ENCODE measurements at regions not wholly inside any gene's neighbourhood (a gene's known extent, or its start where the extent isn't known, plus 50 kb on each side); places are given as distances from the start of the nearest gene placed in this dataset.

- Histone ChIP-seq H3K36me3 (ENCODE audit: control insufficient read depth in 2 of 3, insufficient read depth in 3 of 3, low read length in 3 of 3) (no peaks in the 10 kb centered on the region), H3K9me3 (ENCODE audit: control insufficient read depth in 2 of 3, insufficient read depth in 1 of 3, low read length in 3 of 3) (no peaks in the 10 kb centered on the region), H3K9ac (ENCODE audit: low read length in 3 of 3) (no peak overlapping the region), H3K4me3 (ENCODE audit: low read length in 3 of 3) (no peak overlapping the region), H3K27me3 (ENCODE audit: control insufficient read depth, insufficient read depth, low read length) (no peaks in the 10 kb centered on the region), H3K4me1 (ENCODE audit: control insufficient read depth in 2 of 3, insufficient read depth in 2 of 3, low read depth in 1 of 3, low read length in 3 of 3) (peaks cover 0 to 13% (median 0%) of the 10 kb centered on the region in 3 donors), H3K27ac (ENCODE audit: low read depth in 2 of 2, low read length in 2 of 2) (no peak overlapping the region)
- intact Hi-C loops (cut with DNase I), result no loop called here
- DNase-seq, result no peak
- TF ChIP-seq, protein P1, sequence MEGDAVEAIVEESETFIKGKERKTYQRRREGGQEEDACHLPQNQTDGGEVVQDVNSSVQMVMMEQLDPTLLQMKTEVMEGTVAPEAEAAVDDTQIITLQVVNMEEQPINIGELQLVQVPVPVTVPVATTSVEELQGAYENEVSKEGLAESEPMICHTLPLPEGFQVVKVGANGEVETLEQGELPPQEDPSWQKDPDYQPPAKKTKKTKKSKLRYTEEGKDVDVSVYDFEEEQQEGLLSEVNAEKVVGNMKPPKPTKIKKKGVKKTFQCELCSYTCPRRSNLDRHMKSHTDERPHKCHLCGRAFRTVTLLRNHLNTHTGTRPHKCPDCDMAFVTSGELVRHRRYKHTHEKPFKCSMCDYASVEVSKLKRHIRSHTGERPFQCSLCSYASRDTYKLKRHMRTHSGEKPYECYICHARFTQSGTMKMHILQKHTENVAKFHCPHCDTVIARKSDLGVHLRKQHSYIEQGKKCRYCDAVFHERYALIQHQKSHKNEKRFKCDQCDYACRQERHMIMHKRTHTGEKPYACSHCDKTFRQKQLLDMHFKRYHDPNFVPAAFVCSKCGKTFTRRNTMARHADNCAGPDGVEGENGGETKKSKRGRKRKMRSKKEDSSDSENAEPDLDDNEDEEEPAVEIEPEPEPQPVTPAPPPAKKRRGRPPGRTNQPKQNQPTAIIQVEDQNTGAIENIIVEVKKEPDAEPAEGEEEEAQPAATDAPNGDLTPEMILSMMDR (IDR thresholded peaks at IDR 0.05; ENCODE audit: borderline replicate concordance, extremely low read depth, insufficient read depth), result no peak
- FAIRE-seq, result no peak
Observed at GRCh38 chr20:23255106-23255505, 95.5 kb upstream of the NXT1 start.

DNA sequence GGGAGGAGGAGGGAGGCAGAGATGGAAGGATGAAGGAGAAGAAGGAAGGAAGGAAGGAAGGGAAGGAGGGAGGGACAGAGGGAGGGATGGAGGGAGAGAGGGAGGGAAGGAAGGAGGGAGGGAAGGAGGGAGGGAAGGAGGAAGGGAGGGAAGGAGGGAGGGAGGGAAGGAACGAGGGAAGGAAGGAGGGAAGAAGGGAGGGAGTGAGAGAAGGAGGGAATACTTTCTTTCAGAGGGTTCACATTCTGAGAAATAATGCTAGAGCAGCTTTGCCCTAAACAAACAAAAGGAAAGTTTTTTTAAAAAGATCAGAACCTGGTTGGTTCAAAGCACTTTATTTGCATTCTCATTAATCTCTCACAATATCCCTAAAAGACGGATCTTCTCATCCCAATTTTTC, 96.1 kb upstream of the NXT1 start:
- TF ChIP-seq, protein P1 (IDR thresholded peaks at IDR 0.05; ENCODE audit: borderline replicate concordance, extremely low read depth, insufficient read depth), result no peak
- intact Hi-C loops (cut with DNase I), result no loop called here
- no peak for DNase-seq
- H3K36me3 ChIP-seq (ENCODE audit: control insufficient read depth in 2 of 3, insufficient read depth in 3 of 3, low read length in 3 of 3), result no peaks in the 10 kb centered on the region
- no peak for FAIRE-seq
- no peak overlapping the region for H3K9ac ChIP-seq (ENCODE audit: low read length in 3 of 3)
- no peak overlapping the region for H3K4me3 ChIP-seq (ENCODE audit: low read length in 3 of 3)
- H3K27ac ChIP-seq (ENCODE audit: low read depth in 2 of 2, low read length in 2 of 2), result no peak overlapping the region
- no peaks in the 10 kb centered on the region for H3K9me3 ChIP-seq (ENCODE audit: control insufficient read depth in 2 of 3, insufficient read depth in 1 of 3, low read length in 3 of 3)
- no peaks in the 10 kb centered on the region for H3K27me3 ChIP-seq (ENCODE audit: control insufficient read depth, insufficient read depth, low read length)
- H3K4me1 ChIP-seq (ENCODE audit: control insufficient read depth in 2 of 3, insufficient read depth in 2 of 3, low read depth in 1 of 3, low read length in 3 of 3), result peaks cover 0 to 13% (median 0%) of the 10 kb centered on the region in 3 donors

GRCh38 chr20:23254034-23254433, 96.6 kb upstream of the NXT1 start:
- no peak overlapping the region for H3K27ac ChIP-seq (ENCODE audit: low read depth in 2 of 2, low read length in 2 of 2)
- intact Hi-C loops (cut with DNase I), result no loop called here
- H3K4me3 ChIP-seq (ENCODE audit: low read length in 3 of 3), result no peak overlapping the region
- no peak overlapping the region for H3K9ac ChIP-seq (ENCODE audit: low read length in 3 of 3)
- no peaks in the 10 kb centered on the region for H3K9me3 ChIP-seq (ENCODE audit: control insufficient read depth in 2 of 3, insufficient read depth in 1 of 3, low read length in 3 of 3)
- H3K36me3 ChIP-seq (ENCODE audit: control insufficient read depth in 2 of 3, insufficient read depth in 3 of 3, low read length in 3 of 3), result no peaks in the 10 kb centered on the region
- FAIRE-seq, result no peak
- no peak for DNase-seq
- H3K27me3 ChIP-seq (ENCODE audit: control insufficient read depth, insufficient read depth, low read length), result no peaks in the 10 kb centered on the region
- peaks cover 0 to 13% (median 0%) of the 10 kb centered on the region in 3 donors for H3K4me1 ChIP-seq (ENCODE audit: control insufficient read depth in 2 of 3, insufficient read depth in 2 of 3, low read depth in 1 of 3, low read length in 3 of 3)
- TF ChIP-seq, protein P1 (IDR thresholded peaks at IDR 0.05; ENCODE audit: borderline replicate concordance, extremely low read depth, insufficient read depth), result no peak

DNA sequence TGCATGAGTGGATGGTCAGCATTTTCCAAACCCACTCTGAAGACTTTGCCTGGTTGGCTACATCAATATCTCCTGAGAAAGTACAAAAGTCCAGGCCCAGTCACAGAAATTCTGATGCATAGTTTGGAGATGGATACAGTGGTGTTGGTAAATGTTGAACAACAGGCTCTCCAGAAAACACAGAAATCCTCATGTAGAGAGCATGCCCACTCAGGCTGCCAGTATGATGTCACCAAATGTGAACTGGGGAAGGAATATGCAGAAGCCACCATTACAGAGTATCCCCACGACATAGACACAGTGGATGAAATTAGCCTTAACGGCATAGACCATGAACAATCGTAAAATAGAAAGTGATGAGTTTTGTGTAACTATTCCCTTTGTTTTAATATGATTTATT, 97.1 kb upstream of the NXT1 start:
- H3K9ac ChIP-seq (ENCODE audit: low read length in 3 of 3), result no peak overlapping the region
- no peak overlapping the region for H3K4me3 ChIP-seq (ENCODE audit: low read length in 3 of 3)
- DNase-seq (no peak), FAIRE-seq (no peak)
- H3K27ac ChIP-seq (ENCODE audit: low read depth in 2 of 2, low read length in 2 of 2), result no peak overlapping the region
- TF ChIP-seq, protein P1 (IDR thresholded peaks at IDR 0.05; ENCODE audit: borderline replicate concordance, extremely low read depth, insufficient read depth), result no peak
- no peaks in the 10 kb centered on the region for H3K27me3 ChIP-seq (ENCODE audit: control insufficient read depth, insufficient read depth, low read length)
- no peaks in the 10 kb centered on the region for H3K36me3 ChIP-seq (ENCODE audit: control insufficient read depth in 2 of 3, insufficient read depth in 3 of 3, low read length in 3 of 3)
- H3K4me1 ChIP-seq (ENCODE audit: control insufficient read depth in 2 of 3, insufficient read depth in 2 of 3, low read depth in 1 of 3, low read length in 3 of 3), result peaks cover 0 to 10% (median 0%) of the 10 kb centered on the region in 3 donors
- intact Hi-C loops (cut with DNase I), result no loop called here
- no peaks in the 10 kb centered on the region for H3K9me3 ChIP-seq (ENCODE audit: control insufficient read depth in 2 of 3, insufficient read depth in 1 of 3, low read length in 3 of 3)

Data from kidney (tissue), 13 donors.